Liver (tissue), 8 donors: ENCODE measurements at regions not wholly inside any gene's neighbourhood (a gene's known extent, or its start where the extent isn't known, plus 50 kb on each side); places are given as distances from the start of the nearest gene placed in this dataset.

Experiments
- DNase-seq: peaks from one replicate; pipeline ENCODE4 v3.0.0-alpha.2; 2017; ENCODE audit warnings: low spot score
- H3K27ac ChIP-seq, 2 donors: one replicate each; pipeline ENCODE4 v1.7.0; 2013; ENCODE audit warnings: inconsistent platforms in 2 of 2, low read length in 2 of 2, control low read depth in 1 of 2, low read depth in 1 of 2, mild to moderate bottlenecking in 1 of 2
- H3K27me3 ChIP-seq, 4 donors: one replicate each; pipeline versions ENCODE4 v1.6.1 to v1.7.0; 2013; ENCODE audit warnings: low read length in 3 of 4, inconsistent platforms in 1 of 4, mild to moderate bottlenecking in 1 of 4, moderate library complexity in 1 of 4; ENCODE audit not compliant: control insufficient read depth in 4 of 4, insufficient read depth in 4 of 4
- H3K36me3 ChIP-seq, 4 donors: one replicate each; pipeline versions ENCODE4 v1.6.1 to v1.7.0; 2013; ENCODE audit warnings: low read length in 3 of 4, mild to moderate bottlenecking in 3 of 4, low read depth in 1 of 4, moderate library complexity in 1 of 4; ENCODE audit not compliant: control insufficient read depth in 4 of 4, insufficient read depth in 3 of 4
- H3K4me1 ChIP-seq, 4 donors: one replicate each; pipeline versions ENCODE4 v1.6.1 to v1.7.0; 2013; ENCODE audit warnings: low read length in 3 of 4, mild to moderate bottlenecking in 3 of 4, moderate library complexity in 1 of 4; ENCODE audit not compliant: control insufficient read depth in 4 of 4, insufficient read depth in 4 of 4
- H3K4me3 ChIP-seq, 3 donors: one replicate each; pipeline versions ENCODE4 v1.6.1 to v1.7.0; 2013; ENCODE audit warnings: low read length in 3 of 3, control low read depth in 1 of 3, low read depth in 1 of 3, mild to moderate bottlenecking in 1 of 3
- H3K9ac ChIP-seq, 2 donors: one replicate each; pipeline ENCODE4 v1.7.0; 2013; ENCODE audit warnings: low read length in 2 of 2, mild to moderate bottlenecking in 2 of 2, moderate library complexity in 2 of 2, control low read depth in 1 of 2, low read depth in 1 of 2
- H3K9me3 ChIP-seq, 4 donors: one replicate each; pipeline versions ENCODE4 v1.6.1 to v1.7.0; 2013; ENCODE audit warnings: low read length in 3 of 4; ENCODE audit not compliant: control insufficient read depth in 4 of 4
- ATF3 ChIP-seq: IDR thresholded peaks from 2 replicates; pipeline ENCODE4 v1.6.1; 2016; ENCODE audit warnings: antibody characterized with exemption
- CTCF ChIP-seq: fragments of 150-350 bp; IDR thresholded peaks from 2 replicates; pipeline ENCODE4 v1.5.1; 2017; ENCODE audit warnings: improper control_type of control experiment, low read depth, low read length; ENCODE audit not compliant: missing input control
- EGR1 ChIP-seq, 2 donors: IDR thresholded peaks; 2 replicates each; pipeline ENCODE4 v1.6.1; 2016 to 2018; ENCODE audit warnings: antibody characterized with exemption in 2 of 2, low read depth in 2 of 2
- FOXA1 ChIP-seq: IDR thresholded peaks from 2 replicates; pipeline ENCODE4 v1.6.1; 2016; ENCODE audit warnings: antibody characterized with exemption
- FOXA2 ChIP-seq: IDR thresholded peaks from 2 replicates; pipeline ENCODE4 v1.6.1; 2016; ENCODE audit warnings: antibody characterized with exemption
- GABPA ChIP-seq, 2 donors: IDR thresholded peaks in 1 of 2; conservative IDR thresholded peaks in 1 of 2; 2 replicates each; pipeline ENCODE4 v1.6.1; 2016; ENCODE audit warnings: antibody characterized with exemption in 2 of 2, mild to moderate bottlenecking in 1 of 2, moderate library complexity in 1 of 2
- HNF4A ChIP-seq, 2 donors: conservative IDR thresholded peaks; 2 replicates each; pipeline ENCODE4 v1.6.1; 2016; ENCODE audit warnings: antibody characterized with exemption in 2 of 2, mild to moderate bottlenecking in 2 of 2
- HNF4G ChIP-seq: IDR thresholded peaks from 2 replicates; pipeline ENCODE4 v1.6.1; 2016; ENCODE audit warnings: antibody characterized with exemption
- JUND ChIP-seq, 2 donors: IDR thresholded peaks; 2 replicates each; pipeline ENCODE4 v1.6.1; 2016; ENCODE audit warnings: antibody characterized with exemption in 2 of 2
- MAX ChIP-seq: IDR thresholded peaks from 2 replicates; pipeline ENCODE4 v1.6.1; 2016; ENCODE audit warnings: antibody characterized with exemption
- NR2F2 ChIP-seq: IDR thresholded peaks from 2 replicates; pipeline ENCODE4 v1.6.1; 2016; ENCODE audit warnings: antibody characterized with exemption
- RAD21 ChIP-seq, 2 donors: IDR thresholded peaks; 2 replicates each; pipeline ENCODE4 v1.6.1; 2016; ENCODE audit warnings: antibody characterized with exemption in 2 of 2, mild to moderate bottlenecking in 2 of 2
- REST ChIP-seq: IDR thresholded peaks from 2 replicates; pipeline ENCODE4 v1.6.1; 2016; ENCODE audit warnings: antibody characterized with exemption, mild to moderate bottlenecking
- RXRA ChIP-seq, 2 donors: IDR thresholded peaks; 2 replicates each; pipeline ENCODE4 v1.6.1; 2017 to 2018; ENCODE audit warnings: antibody characterized with exemption in 2 of 2, mild to moderate bottlenecking in 1 of 2
- SP1 ChIP-seq: IDR thresholded peaks from 2 replicates; pipeline ENCODE4 v1.6.1; 2018; ENCODE audit warnings: antibody characterized with exemption, mild to moderate bottlenecking
- TAF1 ChIP-seq: conservative IDR thresholded peaks from 2 replicates; pipeline ENCODE4 v1.6.1; 2016; ENCODE audit warnings: antibody characterized with exemption, mild to moderate bottlenecking
- ZBTB33 ChIP-seq: IDR thresholded peaks from 2 replicates; pipeline ENCODE4 v1.6.1; 2016; ENCODE audit warnings: antibody characterized with exemption
- WGBS: extraction: QIAGEN DNeasy Blood & Tissue Kit; methylation state at CpG from one replicate; pipeline ENCODE4 v1.1.7; 2013; 5-methylcytosine and 5-hydroxymethylcytosine counted together
- donor health status: healthy.
- donor health status: healthy.
- donor health status: healthy.
- donor health status: healthy.
- donor health status: healthy.

- no peak overlapping the region for H3K27ac ChIP-seq
- no peak for TF ChIP-seq ATF3
- no peak for TF ChIP-seq MAX
- no peak for TF ChIP-seq HNF4A (conservative IDR thresholded peaks at IDR 0.05)
- H3K9ac ChIP-seq: no peak overlapping the region
- no peaks in the 10 kb centered on the region for H3K27me3 ChIP-seq
- H3K36me3 ChIP-seq: no peaks in the 10 kb centered on the region
- DNase-seq: no peak
- no peaks in the 10 kb centered on the region for H3K4me1 ChIP-seq
- H3K4me3 ChIP-seq: no peak overlapping the region
- H3K9me3 ChIP-seq: no peaks in the 10 kb centered on the region
- WGBS: 68% methylated on average over 3 of the region's 3 CpGs
These were observed 431.1 kb downstream of the EFNB2 start for GRCh38 chr13:106104281-106104901.

GRCh38 chr13:106103779-106104178, 431.7 kb downstream of the EFNB2 start:
- no peaks in the 10 kb centered on the region for H3K27me3 ChIP-seq
- H3K27ac ChIP-seq: no peak overlapping the region
- no peaks in the 10 kb centered on the region for H3K9me3 ChIP-seq
- no peaks in the 10 kb centered on the region for H3K36me3 ChIP-seq
- no peak overlapping the region for H3K4me3 ChIP-seq
- no peak overlapping the region for H3K9ac ChIP-seq
- WGBS: 80% methylated on average over 10 of the region's 10 CpGs
- no peak for TF ChIP-seq HNF4A (conservative IDR thresholded peaks at IDR 0.05)
- TF ChIP-seq JUND (IDR thresholded peaks at IDR 0.05): no peak
- no peak for TF ChIP-seq ZBTB33
- no peak for TF ChIP-seq NR2F2
- TF ChIP-seq SP1: no peak
- no peak for TF ChIP-seq ATF3
- TF ChIP-seq CTCF: no peak
- TF ChIP-seq TAF1: no peak
- no peaks in the 10 kb centered on the region for H3K4me1 ChIP-seq
- DNase-seq: no peak

GRCh38 chr13:106102786-106103185, 432.7 kb downstream of the EFNB2 start:
- Histone ChIP-seq H3K4me3 (no peak overlapping the region), H3K36me3 (no peaks in the 10 kb centered on the region), H3K9ac (no peak overlapping the region), H3K27me3 (no peaks in the 10 kb centered on the region), H3K27ac (no peak overlapping the region), H3K9me3 (no peaks in the 10 kb centered on the region), H3K4me1 (no peaks in the 10 kb centered on the region)
- DNase-seq: no peak
- WGBS: 90% methylated on average over 4 of the region's 4 CpGs
- TF ChIP-seq HNF4G (no peak), EGR1 (IDR thresholded peaks at IDR 0.05; ENCODE audit: low read depth in 2 of 2) (no peak), NR2F2 (no peak), RAD21 (IDR thresholded peaks at IDR 0.05) (no peak), REST (no peak), MAX (no peak), FOXA2 (no peak), FOXA1 (no peak), TAF1 (no peak), RXRA (IDR thresholded peaks at IDR 0.05) (no peak), GABPA (IDR thresholded peaks at IDR 0.05 in 1 of 2, conservative IDR thresholded peaks at IDR 0.05 in 1 of 2) (no peak), HNF4A (conservative IDR thresholded peaks at IDR 0.05) (no peak), SP1 (no peak), CTCF (no peak)
